HFF-Myc (cell line): ENCODE measurements at regions not wholly inside any gene's neighbourhood (a gene's known extent, or its start where the extent isn't known, plus 50 kb on each side); places are given as distances from the start of the nearest gene placed in this dataset.
"Not testable (repeated sequence)": the region's sequence is repeated elsewhere in the genome, so short reads cannot be mapped to it uniquely, and the experiment has no call there.

ENCODE experiments used
- DNase-seq: peaks from one replicate; pipeline ENCODE4 v3.0.0-alpha.2; 2011; ENCODE audit warnings: low read depth; ENCODE audit errors: extremely low read depth
- H3K4me3 ChIP-seq: replicated peaks from 2 replicates; pipeline ENCODE4 v1.5.1; 2011; ENCODE audit warnings: low read depth, mild to moderate bottlenecking, control low read depth, low read length
- CTCF ChIP-seq: IDR thresholded peaks from 2 replicates; pipeline ENCODE4 v1.5.1; 2012; ENCODE audit warnings: mild to moderate bottlenecking, low read depth, low read length, control low read depth; ENCODE audit errors: missing control alignments

GRCh38 chr4:18691431-18692200 is 670.1 kb upstream of the LCORL start:
- TF ChIP-seq CTCF, result no peak
- no peak for DNase-seq
- H3K4me3 ChIP-seq, result no peak overlapping the region

- H3K4me3 ChIP-seq, result no peak overlapping the region
- no peak for DNase-seq
- no peak for TF ChIP-seq CTCF
Observed at GRCh38 chr4:18690291-18690955, 668.9 kb upstream of the LCORL start.

GRCh38 chr4:18689308-18690115 is 668.0 kb upstream of the LCORL start:
- no peak overlapping the region for H3K4me3 ChIP-seq
- DNase-seq, result peak; percentile 43
- peak; percentile 79 for TF ChIP-seq CTCF

- not testable (repeated sequence) for DNase-seq, H3K4me3 ChIP-seq
Observed at GRCh38 chr4:18688351-18688750, 666.8 kb upstream of the LCORL start.

- no peak for DNase-seq
- no peak overlapping the region for H3K4me3 ChIP-seq
- TF ChIP-seq CTCF, result no peak
Observed at GRCh38 chr4:18686338-18687037, 664.9 kb upstream of the LCORL start.

GRCh38 chr4:18684932-18685331 is 663.4 kb upstream of the LCORL start:
- DNase-seq, result no peak
- no peak overlapping the region for H3K4me3 ChIP-seq
- no peak for TF ChIP-seq CTCF
